GM18499 (cell line): ENCODE measurements at regions not wholly inside any gene's neighbourhood (a gene's known extent, or its start where the extent isn't known, plus 50 kb on each side); places are given as distances from the start of the nearest gene placed in this dataset.

Experiments used
- ATAC-seq: cut with Tn5 transposase; IDR thresholded peaks from one replicate; pipeline ENCODE4 v1.9.1; 2021; ENCODE audit warnings: moderate number of reproducible peaks; ENCODE audit not compliant: insufficient read depth, unreplicated experiment

DNA sequence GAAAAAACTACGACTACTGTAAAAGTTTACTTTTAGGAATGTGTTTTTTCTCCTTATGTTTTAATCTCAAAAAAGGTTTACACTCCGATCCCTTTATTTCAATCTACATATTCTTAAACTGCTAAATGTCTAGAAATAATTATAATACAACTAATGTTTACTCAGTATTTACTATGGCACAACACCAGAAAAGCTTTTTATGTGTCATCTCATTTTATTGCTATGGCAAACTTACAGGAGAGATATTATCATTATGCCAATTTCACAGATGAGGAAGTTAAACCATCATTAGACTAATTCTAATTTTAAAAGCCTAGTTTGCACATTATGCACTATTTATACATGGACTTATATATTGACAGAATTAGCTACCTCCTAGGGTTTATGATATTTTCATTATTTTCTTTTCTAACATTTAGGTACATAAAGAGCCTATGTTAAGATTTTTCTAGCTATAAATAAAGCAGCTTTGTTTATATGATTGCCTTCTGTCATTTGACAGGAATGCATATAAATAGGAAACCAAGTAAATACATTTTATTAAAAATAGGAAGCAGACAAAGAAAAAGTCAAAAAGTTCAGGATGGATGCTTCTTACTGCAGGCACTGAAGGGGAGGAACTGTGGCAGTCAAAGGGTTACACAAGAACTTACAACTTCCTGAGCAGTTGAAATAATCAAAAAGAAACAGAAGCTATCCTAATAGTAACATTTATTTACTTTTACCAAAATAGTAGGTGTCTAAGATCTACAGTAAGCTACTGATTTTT lies 442.4 kb downstream of the LTN1 start:
- no peak for ATAC-seq

DNA sequence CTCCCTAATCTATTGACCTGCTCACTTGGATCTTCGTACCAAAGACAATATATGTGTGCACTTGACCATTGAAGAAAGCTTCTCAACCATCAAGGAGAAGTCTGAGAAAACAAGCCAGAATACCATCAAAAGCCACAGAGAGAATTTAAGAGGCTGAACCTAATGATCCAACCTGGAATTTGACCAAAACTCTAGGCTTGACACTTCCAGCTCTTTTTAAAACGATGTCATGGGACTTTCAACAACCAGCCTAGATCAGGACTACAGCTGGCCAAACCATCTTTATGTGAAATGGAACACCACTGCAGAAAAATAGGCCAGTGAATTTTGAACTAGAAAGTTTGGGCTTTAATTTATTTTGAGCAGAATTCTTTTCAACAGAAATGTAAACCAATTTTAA lies 444.4 kb downstream of the LTN1 start:
- no peak for ATAC-seq

DNA sequence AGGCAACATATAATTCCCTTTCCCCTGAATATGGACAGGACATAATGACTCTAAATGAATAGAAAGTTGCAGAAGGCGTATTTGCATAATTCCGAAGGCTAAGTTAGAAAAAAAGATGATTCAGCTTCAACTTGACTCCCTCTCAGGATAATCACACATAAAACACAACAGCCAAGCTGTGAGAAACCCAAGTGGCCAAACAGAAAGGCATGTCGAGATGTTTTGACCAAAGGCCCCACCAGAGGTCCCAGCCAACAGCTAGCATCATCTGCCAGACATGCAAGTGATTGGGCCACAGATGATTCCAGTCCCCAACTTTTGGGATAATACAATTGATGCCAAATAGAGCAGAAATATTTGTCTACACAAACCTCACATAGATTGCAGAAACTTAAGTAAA lies 444.9 kb downstream of the LTN1 start:
- ATAC-seq: no peak

DNA sequence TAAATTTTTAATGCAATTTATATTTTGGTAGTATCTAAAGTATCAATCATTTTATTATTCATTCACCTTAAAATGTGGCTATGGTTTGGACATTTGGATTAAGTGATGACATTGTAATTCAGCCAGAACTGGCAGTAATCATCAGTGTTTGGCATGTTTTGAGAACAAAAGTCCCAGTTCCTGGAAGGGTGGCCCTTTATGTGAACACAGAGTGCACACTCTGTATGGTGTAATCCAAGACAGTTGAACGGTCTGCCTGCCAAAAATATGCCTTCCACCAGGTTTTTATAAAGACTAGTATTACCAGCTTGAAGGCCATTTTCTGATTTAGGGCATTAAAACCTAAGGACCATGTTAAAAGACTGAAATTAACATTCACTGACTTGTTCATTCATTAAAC lies 448.7 kb downstream of the LTN1 start:
- ATAC-seq: no peak

DNA sequence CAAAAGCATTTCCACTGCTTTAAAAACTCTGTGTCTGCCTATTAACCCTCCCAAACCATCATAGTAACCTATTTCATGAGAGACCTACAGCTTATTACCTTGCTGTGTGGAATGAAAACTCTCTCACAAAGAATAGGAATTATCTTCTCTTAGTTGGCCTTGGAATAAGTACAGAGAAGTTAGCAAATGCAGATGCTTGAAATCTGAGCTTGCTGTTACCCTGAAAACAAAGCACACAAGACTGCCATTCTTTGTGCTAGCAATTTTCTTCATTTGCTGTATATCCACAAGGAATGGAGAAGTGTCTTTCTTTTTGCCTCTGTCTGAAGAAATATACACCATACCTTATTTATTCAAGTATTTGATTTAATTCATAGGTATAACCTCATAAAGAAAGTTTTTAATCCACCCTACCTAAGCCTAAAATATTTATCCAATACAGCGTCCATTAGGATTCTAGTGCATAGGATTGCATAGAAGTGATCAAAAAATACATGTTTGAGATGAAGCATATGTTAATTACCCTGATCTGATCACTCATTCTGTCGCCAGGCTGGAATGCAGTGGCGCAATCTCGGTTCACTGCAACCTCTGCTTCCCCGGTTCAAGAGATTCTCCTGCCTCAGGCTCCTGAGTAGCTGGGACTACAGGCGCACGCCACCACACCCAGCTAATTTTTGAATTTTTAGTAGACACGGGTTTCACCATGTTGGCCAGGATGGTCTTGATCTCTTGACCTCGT lies 451.1 kb downstream of the LTN1 start:
- no peak for ATAC-seq

DNA sequence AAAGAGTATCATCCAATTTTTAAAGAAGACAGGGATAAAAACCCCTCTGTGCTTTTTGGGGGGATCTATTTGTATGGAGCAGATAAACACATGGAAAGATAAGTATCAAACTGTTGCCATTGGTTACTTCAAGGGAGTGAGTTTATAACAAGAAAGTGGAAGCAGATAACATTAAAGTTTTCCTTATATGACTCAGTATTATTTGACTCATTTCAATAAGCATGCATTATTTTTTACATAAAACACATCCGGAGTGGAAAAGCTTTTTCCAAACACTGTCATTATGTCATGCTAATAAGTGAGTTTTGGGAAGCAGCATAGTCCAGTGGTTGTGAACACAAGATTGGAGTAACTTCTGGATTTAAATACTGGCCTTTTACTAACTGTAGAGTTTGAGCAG lies 452.2 kb downstream of the LTN1 start:
- ATAC-seq: no peak

DNA sequence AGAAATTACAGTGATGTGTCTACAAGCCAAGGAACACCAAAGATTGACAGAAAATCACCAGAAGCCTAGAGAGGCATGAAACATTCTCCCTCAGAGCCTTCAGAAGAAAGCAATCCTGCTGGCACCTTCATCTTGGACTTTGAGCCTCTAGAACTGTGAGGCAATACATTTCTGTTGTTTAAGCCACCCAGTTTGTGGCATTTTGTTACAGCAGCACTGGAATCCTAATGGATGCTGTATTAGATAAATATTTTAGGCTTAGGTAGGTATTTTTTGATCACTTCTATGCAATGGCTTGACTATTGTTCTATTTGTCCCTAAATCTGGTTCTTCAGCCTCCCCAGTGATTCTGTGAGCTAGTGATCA lies 453.1 kb downstream of the LTN1 start:
- ATAC-seq: no peak

DNA sequence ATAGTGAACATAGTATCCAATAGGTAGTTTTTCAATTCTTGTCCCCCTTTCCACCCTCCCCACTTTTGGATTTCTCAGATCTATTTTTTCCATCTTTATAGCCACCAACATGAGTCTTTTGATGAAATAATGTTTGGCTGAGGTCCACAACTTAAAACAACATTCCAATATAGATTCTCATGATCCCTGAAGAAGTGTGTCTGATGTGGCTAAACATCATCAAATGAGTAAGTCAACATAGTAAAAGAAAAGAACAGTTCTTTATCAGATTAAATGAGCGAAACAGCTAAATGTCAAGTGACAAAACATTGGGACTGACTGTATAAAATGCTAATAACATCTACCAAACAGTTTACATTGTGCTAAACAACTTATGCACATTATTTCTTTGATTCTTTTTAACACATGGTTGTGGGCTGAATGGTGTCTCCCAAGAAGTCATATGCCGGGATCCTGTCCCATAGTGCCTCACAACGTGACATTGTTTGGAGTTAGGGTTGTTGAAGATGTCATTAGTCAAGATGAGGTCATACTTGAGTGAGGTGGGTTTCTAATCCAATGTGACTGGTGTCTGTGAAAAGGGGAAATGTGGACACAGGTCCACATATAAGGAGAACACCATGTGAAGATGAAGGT lies 453.6 kb downstream of the LTN1 start:
- ATAC-seq: no peak

DNA sequence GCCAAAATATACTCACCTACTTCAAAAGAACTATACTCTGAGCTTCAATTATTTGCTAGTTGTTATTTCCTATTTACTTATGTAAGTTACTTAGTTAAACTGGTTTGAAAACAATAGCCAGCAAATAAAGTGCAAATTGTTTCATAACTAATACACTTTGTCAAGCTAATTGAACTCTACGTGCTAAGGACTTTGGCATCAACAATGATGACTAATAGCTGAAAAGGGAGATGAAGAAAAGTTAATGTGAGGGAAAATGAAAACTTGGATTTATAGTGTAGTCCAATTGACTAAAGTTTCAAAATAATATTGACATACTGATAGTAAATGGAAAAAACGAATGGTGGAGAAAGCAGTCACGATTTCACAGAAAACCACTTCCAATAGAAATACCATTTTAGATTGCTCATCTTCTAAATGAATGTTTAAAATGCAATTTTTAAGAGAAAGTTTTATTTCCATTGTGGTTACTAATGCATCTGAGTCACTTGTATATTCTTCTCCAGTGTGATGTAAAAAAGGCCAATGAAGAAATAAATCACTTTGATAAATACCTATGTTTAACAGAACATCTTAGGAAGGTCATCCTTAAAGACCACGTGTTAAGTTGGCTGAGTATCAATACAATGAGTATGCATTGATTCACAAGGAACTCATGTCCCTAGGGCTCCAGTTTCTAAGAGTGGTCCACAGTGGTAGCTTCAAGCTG lies 455.2 kb downstream of the LTN1 start:
- ATAC-seq: no peak

DNA sequence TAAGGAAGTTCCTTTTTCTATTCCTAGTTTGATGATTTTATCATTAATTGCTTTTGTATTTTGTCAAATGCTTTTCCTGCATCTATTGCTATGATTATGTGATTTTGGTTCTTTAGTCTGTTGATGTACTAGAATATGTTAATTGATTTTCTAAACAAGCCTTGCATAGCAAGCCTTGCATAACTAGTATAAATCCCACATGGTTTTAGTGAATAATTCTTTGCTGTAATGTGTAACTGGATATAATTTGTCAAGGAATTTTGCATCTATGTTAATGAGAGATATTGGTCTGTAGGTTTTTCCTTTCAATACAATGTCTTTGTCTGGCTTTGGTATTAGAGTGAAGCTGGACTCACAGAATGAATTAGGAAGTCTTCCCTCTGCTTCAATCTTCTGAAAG lies 460.2 kb downstream of the LTN1 start:
- no peak for ATAC-seq

DNA sequence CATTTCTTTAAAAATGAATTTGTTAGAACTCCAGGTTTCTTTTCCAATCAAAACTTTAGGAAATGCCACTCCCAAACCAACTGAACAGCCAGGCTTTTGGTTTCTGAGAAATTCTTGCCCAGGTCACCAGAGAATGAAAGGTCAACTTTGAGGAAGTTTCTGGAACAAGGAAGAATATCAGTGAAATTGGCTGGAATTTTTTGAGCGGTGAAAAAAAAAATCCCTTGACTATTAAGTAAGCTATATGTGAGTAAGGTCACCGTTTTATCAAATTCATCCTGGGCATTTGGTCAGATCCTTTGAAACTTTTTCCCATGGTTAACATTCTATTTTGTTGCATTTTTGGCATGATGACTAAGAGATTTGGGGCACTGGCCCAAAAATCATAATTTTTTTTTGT lies 469.3 kb downstream of the LTN1 start:
- no peak for ATAC-seq

DNA sequence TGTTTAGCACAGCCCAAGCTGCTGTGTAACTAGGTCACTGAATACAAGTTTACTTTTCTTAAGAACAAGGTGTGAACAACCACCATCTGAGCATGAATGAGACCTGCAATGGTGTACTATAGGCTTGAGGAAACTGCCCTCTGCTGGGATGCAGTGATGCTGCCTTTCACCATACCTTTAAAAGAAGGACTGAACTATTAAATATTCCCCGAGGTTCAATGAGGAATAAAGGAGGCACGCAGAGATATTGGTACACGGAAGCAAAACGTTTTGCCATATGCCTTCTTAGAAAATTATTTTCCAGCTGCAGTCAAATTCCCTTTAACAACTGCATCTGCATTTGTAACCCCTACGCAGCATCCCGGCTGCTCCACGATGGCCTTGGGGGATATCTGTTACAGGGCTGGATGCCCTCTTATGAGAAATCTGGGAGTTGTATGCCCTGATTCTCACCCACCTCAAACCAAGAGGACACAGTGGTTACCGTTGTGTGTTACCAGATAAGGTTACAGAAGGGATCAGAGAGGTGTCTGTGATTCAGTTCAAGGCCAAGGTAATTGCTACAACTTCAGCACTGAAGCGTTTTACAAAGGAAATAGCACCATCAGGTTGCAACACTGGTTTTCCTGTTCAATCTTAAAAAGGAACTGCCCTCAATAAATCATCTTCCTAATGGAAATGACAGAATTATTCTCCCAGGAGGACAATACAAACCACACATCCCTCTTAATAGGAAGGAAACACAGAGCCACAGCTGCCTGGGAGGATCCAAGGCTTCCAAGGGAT lies 470.5 kb downstream of the LTN1 start:
- no peak for ATAC-seq

DNA sequence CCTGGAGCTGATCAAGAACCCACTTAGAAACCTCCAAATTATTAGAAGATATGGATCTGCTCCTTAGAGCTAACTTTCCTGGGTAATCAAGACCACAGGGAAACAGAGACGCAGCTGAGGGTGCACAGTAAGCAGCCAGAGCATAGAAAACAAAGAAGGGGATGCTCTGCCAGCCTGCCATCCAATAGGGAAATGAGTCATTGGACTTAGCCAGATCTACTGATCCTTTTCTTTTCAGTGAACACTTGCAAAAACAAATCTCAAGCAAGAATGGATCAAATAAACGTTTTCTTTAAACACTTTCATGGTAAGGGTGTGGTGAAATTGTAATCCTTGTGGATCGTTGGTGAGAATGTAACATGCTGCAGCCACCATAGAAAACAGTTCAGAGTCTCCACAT lies 474.0 kb downstream of the LTN1 start:
- no peak for ATAC-seq

DNA sequence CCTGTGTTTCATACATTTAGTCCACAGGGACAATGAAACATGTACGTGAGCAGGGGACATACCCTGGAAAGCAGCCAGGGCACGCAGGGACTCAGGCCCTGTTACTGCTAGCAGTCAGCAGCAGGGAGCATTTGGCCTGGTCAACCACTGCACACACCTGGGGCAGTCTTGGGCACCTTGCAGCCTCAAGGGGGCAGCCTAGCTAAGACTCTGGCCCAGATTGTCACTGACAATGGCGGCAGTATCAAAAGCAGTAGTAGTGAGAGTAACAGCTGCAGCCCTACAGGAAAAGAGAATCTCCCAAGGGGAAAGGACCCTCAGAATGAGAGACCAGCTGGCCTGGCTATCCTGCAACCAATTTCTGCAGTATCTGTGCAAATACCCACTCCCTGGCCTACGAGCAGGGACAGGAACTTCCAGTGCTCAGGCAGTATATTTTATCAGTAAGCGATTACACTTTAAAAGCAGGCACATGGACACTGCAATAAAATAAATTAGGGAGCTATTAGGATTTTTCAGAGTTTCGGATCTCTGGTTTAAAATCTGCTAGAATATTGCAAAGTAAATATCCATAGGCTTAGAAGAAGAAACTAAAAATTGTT lies 475.6 kb downstream of the LTN1 start:
- peak; percentile 96 for ATAC-seq

DNA sequence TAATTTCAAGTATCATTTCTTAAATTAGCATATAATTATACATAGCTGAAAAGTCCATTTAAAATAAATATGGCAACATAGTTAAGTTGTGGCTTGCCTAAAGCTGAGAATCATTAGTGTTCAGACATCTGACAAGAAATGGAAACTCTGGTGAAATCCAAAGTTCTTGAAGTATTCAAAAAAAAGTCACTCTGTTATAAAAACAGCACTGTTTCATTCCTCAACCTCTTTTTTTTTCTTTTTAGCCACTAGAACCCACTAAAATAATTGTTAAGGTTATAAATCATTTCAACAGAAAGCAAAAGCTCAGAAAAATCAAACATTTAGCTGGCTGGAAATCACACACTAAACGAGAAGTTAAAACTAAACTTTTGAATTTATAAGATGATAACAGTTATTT lies 476.7 kb downstream of the LTN1 start:
- no peak for ATAC-seq

DNA sequence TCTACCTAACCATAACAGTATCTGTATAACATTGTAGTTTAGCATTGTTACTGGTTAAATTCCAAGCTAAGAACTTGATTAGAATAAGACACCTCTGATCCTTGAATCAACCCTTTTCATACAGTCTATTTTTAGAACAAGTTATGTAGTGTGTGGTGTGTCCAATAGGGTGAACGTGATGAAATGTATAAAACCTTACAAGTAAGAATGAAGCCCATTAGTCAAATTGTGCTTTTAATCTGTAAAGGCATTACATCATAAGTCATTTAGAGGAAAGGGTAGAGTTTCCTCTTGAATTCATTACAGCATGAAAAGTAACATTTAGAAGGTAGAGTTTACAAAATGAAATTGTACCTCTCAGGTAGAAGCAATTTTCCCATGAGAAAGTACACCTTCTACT lies 479.2 kb downstream of the LTN1 start:
- no peak for ATAC-seq

DNA sequence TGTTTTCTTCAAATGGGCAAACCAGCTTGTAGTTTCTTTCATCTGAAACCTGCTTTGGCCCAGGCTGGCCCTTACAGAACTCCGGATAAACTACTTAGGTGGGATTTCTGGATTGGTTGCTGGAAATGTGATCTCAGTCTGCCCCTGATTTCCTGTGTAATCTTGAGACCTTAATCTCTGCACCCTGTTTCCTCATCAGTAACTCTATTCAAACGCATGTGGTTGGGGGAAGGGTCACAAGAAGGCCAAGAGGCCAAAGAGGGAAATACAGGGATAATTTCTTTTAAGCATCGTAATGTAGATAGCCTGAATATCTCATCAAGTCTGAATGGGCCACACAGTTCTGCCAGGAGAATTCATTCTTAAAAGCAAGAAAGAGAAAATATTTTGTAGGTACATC lies 483.6 kb downstream of the LTN1 start:
- no peak for ATAC-seq

DNA sequence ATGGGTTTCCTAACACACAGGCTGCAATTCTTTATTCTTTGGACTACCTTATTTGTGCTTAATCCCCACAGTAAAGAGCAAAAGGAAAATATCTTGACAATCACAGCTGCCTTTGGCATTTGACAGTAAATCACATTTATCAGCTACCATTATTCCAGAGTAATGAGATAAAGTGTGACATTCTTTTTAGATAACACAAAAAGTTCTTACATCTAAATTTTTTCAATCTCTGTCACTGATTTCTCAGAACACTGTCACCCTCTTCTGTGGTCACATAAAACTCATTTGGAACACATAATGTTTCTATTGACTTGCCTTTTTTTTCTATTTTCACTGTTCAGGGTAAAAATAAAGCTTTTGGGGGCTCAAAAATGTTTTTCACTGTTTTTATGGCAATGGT lies 484.6 kb downstream of the LTN1 start:
- no peak for ATAC-seq

DNA sequence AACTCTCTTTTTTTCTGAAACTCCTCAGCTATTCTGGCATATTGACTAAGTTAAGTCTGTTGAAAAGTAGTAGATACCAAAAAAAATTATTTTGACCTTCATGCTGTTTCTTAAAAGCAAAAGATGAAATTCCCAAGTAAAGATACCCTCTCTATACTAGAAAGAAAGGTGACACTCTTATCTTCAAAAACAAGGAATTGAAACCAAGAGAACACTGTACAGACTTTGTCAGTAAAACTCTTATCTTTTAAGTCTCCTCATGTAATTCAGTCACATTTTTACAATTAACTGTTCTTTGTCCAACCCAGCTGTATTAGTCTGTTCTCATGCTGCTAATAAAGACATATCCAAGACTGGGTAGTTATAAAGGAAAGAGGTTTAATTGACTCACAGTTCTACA lies 496.2 kb downstream of the LTN1 start:
- ATAC-seq: no peak

DNA sequence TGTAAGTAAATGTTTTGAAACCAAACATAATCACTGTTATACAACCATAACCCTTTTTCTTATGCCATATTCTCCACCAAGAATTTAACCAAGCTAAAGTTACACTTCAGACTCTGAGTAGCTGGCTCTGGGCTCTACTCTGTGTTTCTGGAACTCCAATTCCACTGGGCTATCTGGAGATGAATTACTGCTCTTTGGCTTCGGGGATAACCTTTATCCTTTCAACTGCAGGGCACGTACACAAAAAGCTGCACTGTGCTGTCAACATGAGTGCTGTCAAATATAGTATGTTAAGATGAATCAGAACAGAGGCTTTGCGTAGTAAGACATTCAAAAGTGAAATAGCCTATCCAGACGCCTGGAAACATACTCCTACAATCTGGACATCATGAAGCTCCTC lies 500.6 kb downstream of the LTN1 start:
- ATAC-seq: no peak
